Vagina (tissue), 2 donors: ENCODE measurements at regions not wholly inside any gene's neighbourhood (a gene's known extent, or its start where the extent isn't known, plus 50 kb on each side); places are given as distances from the start of the nearest gene placed in this dataset.

ENCODE experiments used
- POLR2A ChIP-seq, 2 donors: fragments of 450-650 bp; IDR thresholded peaks; one replicate each; pipeline ENCODE4 v1.6.1; 2017; ENCODE audit warnings: antibody characterized with exemption in 2 of 2, mild to moderate bottlenecking in 2 of 2, moderate library complexity in 2 of 2
- POLR2AphosphoS5 ChIP-seq, 2 donors: sonication (generic); formaldehyde crosslinking; IDR thresholded peaks; one replicate each; pipeline ENCODE4 v1.9.0; 2017; ENCODE audit warnings: antibody characterized with exemption in 2 of 2, mild to moderate bottlenecking in 2 of 2, low read depth in 1 of 2; ENCODE audit not compliant: insufficient read depth in 1 of 2
- TF ChIP-seq, protein P1 (sequence below), 3 experiments: fragments of 450-650 bp in 2 of 3; fragments of 200-600 bp in 1 of 3; sonication (generic) in 1 of 3; IDR thresholded peaks; one replicate each; pipeline ENCODE4 v1.5.1; 2017 to 2019; ENCODE audit warnings: antibody characterized with exemption in 3 of 3, mild to moderate bottlenecking in 2 of 3, moderate library complexity in 2 of 3

DNA sequence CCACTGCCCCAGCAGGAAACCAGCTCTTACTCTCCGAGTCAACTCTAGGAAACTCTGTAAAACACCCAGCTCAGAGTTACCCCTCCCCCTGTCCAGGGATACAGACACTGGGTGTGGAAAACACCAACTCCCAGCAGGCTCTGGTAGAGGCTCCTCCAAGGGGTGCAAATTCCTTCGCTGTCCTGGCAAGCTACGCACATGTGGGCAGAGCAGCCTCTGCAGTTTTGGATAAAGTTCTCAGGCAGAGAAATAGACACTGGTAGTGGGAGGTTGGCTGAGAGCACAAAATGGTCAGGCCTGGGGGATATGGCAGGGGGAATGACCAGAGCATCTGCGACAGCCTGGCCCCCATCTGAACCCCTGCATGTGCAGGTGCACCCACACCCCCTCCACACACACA, 146.9 kb upstream of the SDK2 start:
- TF ChIP-seq, protein P1, sequence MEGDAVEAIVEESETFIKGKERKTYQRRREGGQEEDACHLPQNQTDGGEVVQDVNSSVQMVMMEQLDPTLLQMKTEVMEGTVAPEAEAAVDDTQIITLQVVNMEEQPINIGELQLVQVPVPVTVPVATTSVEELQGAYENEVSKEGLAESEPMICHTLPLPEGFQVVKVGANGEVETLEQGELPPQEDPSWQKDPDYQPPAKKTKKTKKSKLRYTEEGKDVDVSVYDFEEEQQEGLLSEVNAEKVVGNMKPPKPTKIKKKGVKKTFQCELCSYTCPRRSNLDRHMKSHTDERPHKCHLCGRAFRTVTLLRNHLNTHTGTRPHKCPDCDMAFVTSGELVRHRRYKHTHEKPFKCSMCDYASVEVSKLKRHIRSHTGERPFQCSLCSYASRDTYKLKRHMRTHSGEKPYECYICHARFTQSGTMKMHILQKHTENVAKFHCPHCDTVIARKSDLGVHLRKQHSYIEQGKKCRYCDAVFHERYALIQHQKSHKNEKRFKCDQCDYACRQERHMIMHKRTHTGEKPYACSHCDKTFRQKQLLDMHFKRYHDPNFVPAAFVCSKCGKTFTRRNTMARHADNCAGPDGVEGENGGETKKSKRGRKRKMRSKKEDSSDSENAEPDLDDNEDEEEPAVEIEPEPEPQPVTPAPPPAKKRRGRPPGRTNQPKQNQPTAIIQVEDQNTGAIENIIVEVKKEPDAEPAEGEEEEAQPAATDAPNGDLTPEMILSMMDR (IDR thresholded peaks at IDR 0.05): no peak
- no peak for TF ChIP-seq POLR2AphosphoS5 (IDR thresholded peaks at IDR 0.05; ENCODE audit: insufficient read depth in 1 of 2, low read depth in 1 of 2)
- TF ChIP-seq POLR2A (IDR thresholded peaks at IDR 0.05): no peak
